CD14-positive monocyte (primary cell): ENCODE measurements at regions not wholly inside any gene's neighbourhood (a gene's known extent, or its start where the extent isn't known, plus 50 kb on each side); places are given as distances from the start of the nearest gene placed in this dataset.

Experiments used
- DNase-seq, 3 donors: peaks; one replicate each; pipeline ENCODE4 v3.0.0-alpha.2; 2011 to 2022
- H2AFZ ChIP-seq: 2 replicates; pipeline ENCODE4 v1.6.0; 2012; ENCODE audit warnings: mild to moderate bottlenecking, low read depth, low read length, inconsistent platforms; ENCODE audit not compliant: insufficient read depth, poor library complexity, severe bottlenecking
- H3K27ac ChIP-seq, 2 donors: 1 replicate in 1 of 2; 2 replicates in 1 of 2; pipeline ENCODE4 v1.5.1; 2012 to 2013; ENCODE audit warnings: low read length in 2 of 2, control low read depth in 1 of 2, inconsistent platforms in 1 of 2, low read depth in 1 of 2, mild to moderate bottlenecking in 1 of 2
- H3K27me3 ChIP-seq, 2 donors: one replicate each; pipeline versions ENCODE4 v1.6.0 to v1.6.1; 2011 to 2013; ENCODE audit warnings: low read length in 2 of 2; ENCODE audit not compliant: control insufficient read depth in 2 of 2, insufficient read depth in 2 of 2
- H3K36me3 ChIP-seq, 2 donors: replicated peaks in 1 of 2; 1 replicate in 1 of 2; 2 replicates in 1 of 2; pipeline versions ENCODE4 v1.5.1 to v1.6.1; 2012 to 2013; ENCODE audit warnings: low read length in 2 of 2, control low read depth in 1 of 2, inconsistent platforms in 1 of 2, mild to moderate bottlenecking in 1 of 2; ENCODE audit not compliant: insufficient read depth in 2 of 2, control insufficient read depth in 1 of 2
- H3K4me1 ChIP-seq, 2 donors: 1 replicate in 1 of 2; 2 replicates in 1 of 2; pipeline versions ENCODE4 v1.5.1 to v1.6.1; 2012 to 2013; ENCODE audit warnings: low read length in 2 of 2, control low read depth in 1 of 2, inconsistent platforms in 1 of 2, mild to moderate bottlenecking in 1 of 2, moderate library complexity in 1 of 2; ENCODE audit not compliant: insufficient read depth in 2 of 2, control insufficient read depth in 1 of 2
- H3K4me2 ChIP-seq: replicated peaks from 2 replicates; pipeline ENCODE3; 2012; ENCODE audit warnings: low read length, moderate library complexity, mild to moderate bottlenecking; ENCODE audit not compliant: poor library complexity, severe bottlenecking; ENCODE audit errors: extremely low read depth
- H3K4me3 ChIP-seq, 3 experiments: fragments of 200-600 bp in 1 of 3; sonication (generic) in 1 of 3; replicated peaks in 1 of 3; 1 replicate in 2 of 3; 2 replicates in 1 of 3; pipeline ENCODE4 v1.5.1; 2011 to 2013; ENCODE audit warnings: low read length in 3 of 3, mild to moderate bottlenecking in 3 of 3, control low read depth in 2 of 3, low read depth in 2 of 3, inconsistent platforms in 1 of 3, moderate library complexity in 1 of 3
- H3K79me2 ChIP-seq: 2 replicates; pipeline ENCODE4 v1.6.0; 2012; ENCODE audit warnings: mild to moderate bottlenecking, control low read depth, inconsistent platforms, low read length, moderate library complexity; ENCODE audit not compliant: insufficient read depth
- H3K9ac ChIP-seq: 2 replicates; pipeline ENCODE4 v1.6.0; 2017; ENCODE audit warnings: low read length, mild to moderate bottlenecking; ENCODE audit not compliant: insufficient read depth, poor library complexity, severe bottlenecking
- H3K9me3 ChIP-seq, 2 donors: replicated peaks in 1 of 2; 1 replicate in 1 of 2; 2 replicates in 1 of 2; pipeline versions ENCODE4 v1.5.1 to v1.6.1; 2012 to 2013; ENCODE audit warnings: low read length in 2 of 2, control low read depth in 1 of 2; ENCODE audit not compliant: control insufficient read depth in 1 of 2, insufficient read depth in 1 of 2
- H4K20me1 ChIP-seq: 2 replicates; pipeline ENCODE4 v1.6.0; 2012; ENCODE audit warnings: mild to moderate bottlenecking, low read length, control low read depth, moderate library complexity; ENCODE audit not compliant: insufficient read depth
- H3K27ac Mint-ChIP-seq, 7 donors: one replicate each; pipeline ENCODE4 v1.8.0; 2020; ENCODE audit warnings: mild to moderate bottlenecking in 7 of 7, mixed read lengths in 7 of 7, moderate library complexity in 6 of 7, inconsistent platforms in 2 of 7
- H3K27me3 Mint-ChIP-seq, 3 donors: one replicate each; pipeline ENCODE4 v1.8.0; 2021 to 2022; ENCODE audit warnings: low read depth in 3 of 3, mild to moderate bottlenecking in 3 of 3, mixed read lengths in 3 of 3, moderate library complexity in 3 of 3, inconsistent platforms in 1 of 3
- H3K36me3 Mint-ChIP-seq, 2 donors: one replicate each; pipeline ENCODE4 v1.8.0; 2020; ENCODE audit warnings: mixed read lengths in 2 of 2, inconsistent platforms in 1 of 2, mild to moderate bottlenecking in 1 of 2
- H3K4me1 Mint-ChIP-seq: one replicate; pipeline ENCODE4 v1.8.0; 2020; ENCODE audit warnings: mild to moderate bottlenecking, mixed read lengths
- H3K4me3 Mint-ChIP-seq, 2 donors: one replicate each; pipeline ENCODE4 v1.8.0; 2020; ENCODE audit warnings: mild to moderate bottlenecking in 2 of 2, mixed read lengths in 2 of 2, moderate library complexity in 1 of 2
- H3K9me3 Mint-ChIP-seq, 7 donors: one replicate each; pipeline ENCODE4 v1.8.0; 2020 to 2022; ENCODE audit warnings: mixed read lengths in 7 of 7, mild to moderate bottlenecking in 6 of 7, moderate library complexity in 6 of 7, inconsistent platforms in 2 of 7
- CTCF ChIP-seq: fragments of 200-600 bp; IDR thresholded peaks from one replicate; pipeline ENCODE4 v1.8.0; 2022; ENCODE audit warnings: antibody characterized with exemption, mild to moderate bottlenecking
- whole genome bisulfite sequencing: methylation state at CpG from one replicate; pipeline ENCODE4 v1.1.5; 2013; ENCODE audit warnings: missing lambda C conversion rate; ENCODE audit not compliant: insufficient coverage; 5-methylcytosine and 5-hydroxymethylcytosine counted together
- intact Hi-C, 2 donors: fragments of 100-400 bp; cut with micrococcal nuclease; formaldehyde crosslinking; loops; one replicate each; pipeline versions ENCODE4 v1.15.0 to v1.15.1; 2023

- DNase-seq: peak in 2 of 3 donors; percentile 25 to 26
- Mint-ChIP-seq H3K27ac (no peak overlapping the region), H3K4me3 (no peak overlapping the region), H3K36me3 (no peaks in the 10 kb centered on the region), H3K9me3 (peaks cover 0 to 10% (median 2%) of the 10 kb centered on the region in 7 donors), H3K4me1 (peaks cover 13% of the 10 kb centered on the region), H3K27me3 (peaks cover 9 to 14% (median 13%) of the 10 kb centered on the region in 3 donors)
- Histone ChIP-seq H3K79me2 (no peaks in the 10 kb centered on the region), H3K4me3 (no peak overlapping the region), H3K4me2 (no peak overlapping the region), H3K27me3 (no peaks in the 10 kb centered on the region), H3K4me1 (peaks cover 3 to 7% of the 10 kb centered on the region in 2 donors), H3K36me3 (no peaks in the 10 kb centered on the region), H2AFZ (no peak overlapping the region), H4K20me1 (no peaks in the 10 kb centered on the region), H3K9me3 (no peaks in the 10 kb centered on the region), H3K9ac (no peak overlapping the region), H3K27ac (no peak overlapping the region)
- 72% methylated on average over 4 of the region's 5 CpGs for WGBS
- peak; percentile 31 for TF ChIP-seq CTCF
- intact Hi-C loops: no loop called here
These were observed 85.1 kb downstream of the CTAGE1 start for GRCh38 chr18:22332590-22332989.

- Mint-ChIP-seq H3K4me1 (peaks cover 8% of the 10 kb centered on the region), H3K4me3 (no peak overlapping the region), H3K27ac (no peak overlapping the region), H3K36me3 (no peaks in the 10 kb centered on the region), H3K9me3 (peaks cover 0 to 5% (median 2%) of the 10 kb centered on the region in 7 donors), H3K27me3 (peaks cover 6 to 11% (median 9%) of the 10 kb centered on the region in 3 donors)
- Histone ChIP-seq H3K4me1 (peaks cover 3 to 5% of the 10 kb centered on the region in 2 donors), H4K20me1 (no peaks in the 10 kb centered on the region), H3K9ac (no peak overlapping the region), H3K4me2 (no peak overlapping the region), H3K9me3 (no peaks in the 10 kb centered on the region), H3K27me3 (no peaks in the 10 kb centered on the region), H2AFZ (no peak overlapping the region), H3K27ac (no peak overlapping the region), H3K36me3 (no peaks in the 10 kb centered on the region), H3K4me3 (no peak overlapping the region), H3K79me2 (no peaks in the 10 kb centered on the region)
- intact Hi-C loops: no loop called here
- TF ChIP-seq CTCF: no peak
- DNase-seq: no peak
- whole genome bisulfite sequencing: 100% methylated on average over 1 of the region's 5 CpGs
These were observed 87.2 kb downstream of the CTAGE1 start for GRCh38 chr18:22330508-22330907.
